IPS-18a (cell line): ENCODE measurements at regions not wholly inside any gene's neighbourhood (a gene's known extent, or its start where the extent isn't known, plus 50 kb on each side); places are given as distances from the start of the nearest gene placed in this dataset.

Experiments
- H3K27ac ChIP-seq: one replicate; pipeline ENCODE4 v1.5.1; 2013; ENCODE audit warnings: low read length
- H3K27me3 ChIP-seq: one replicate; pipeline ENCODE4 v1.6.1; 2013; ENCODE audit warnings: mild to moderate bottlenecking, low read length; ENCODE audit not compliant: control insufficient read depth, insufficient read depth
- H3K36me3 ChIP-seq: one replicate; pipeline ENCODE4 v1.6.1; 2013; ENCODE audit warnings: low read depth, low read length; ENCODE audit not compliant: control insufficient read depth
- H3K4me1 ChIP-seq: one replicate; pipeline ENCODE4 v1.6.1; 2013; ENCODE audit warnings: low read depth, low read length; ENCODE audit not compliant: control insufficient read depth
- H3K4me3 ChIP-seq: one replicate; pipeline ENCODE4 v1.5.1; 2013; ENCODE audit warnings: low read length
- H3K9ac ChIP-seq: one replicate; pipeline ENCODE4 v1.6.1; 2013; ENCODE audit warnings: mild to moderate bottlenecking, low read length, moderate library complexity
- H3K9me3 ChIP-seq: one replicate; pipeline ENCODE4 v1.6.1; 2013; ENCODE audit warnings: low read depth, low read length; ENCODE audit not compliant: control insufficient read depth

DNA sequence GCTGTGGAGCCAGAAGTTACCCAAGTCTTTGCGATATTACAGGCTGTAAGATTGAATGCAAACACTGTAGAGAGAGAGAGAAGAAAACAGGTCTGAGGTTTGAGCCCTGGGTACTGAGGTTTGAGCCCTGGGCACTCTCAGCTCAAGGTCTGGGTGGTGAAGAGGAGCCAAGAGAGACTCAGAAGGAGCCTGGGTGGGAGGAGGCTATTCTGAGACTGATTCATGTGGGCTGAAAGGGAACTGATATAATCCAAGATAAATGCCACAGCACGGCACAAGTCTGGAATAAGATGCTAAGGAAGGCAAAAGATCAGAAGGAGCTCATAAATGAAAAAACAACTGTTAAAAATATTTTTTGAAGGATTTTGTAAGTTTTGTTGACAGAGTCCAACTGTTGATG is 407.6 kb upstream of the HS6ST1 start:
- no peak overlapping the region for H3K9ac ChIP-seq
- no peaks in the 10 kb centered on the region for H3K9me3 ChIP-seq
- H3K27ac ChIP-seq = no peak overlapping the region
- H3K4me1 ChIP-seq = peaks cover 8% of the 10 kb centered on the region
- H3K27me3 ChIP-seq = no peaks in the 10 kb centered on the region
- H3K36me3 ChIP-seq = no peaks in the 10 kb centered on the region
- no peak overlapping the region for H3K4me3 ChIP-seq

DNA sequence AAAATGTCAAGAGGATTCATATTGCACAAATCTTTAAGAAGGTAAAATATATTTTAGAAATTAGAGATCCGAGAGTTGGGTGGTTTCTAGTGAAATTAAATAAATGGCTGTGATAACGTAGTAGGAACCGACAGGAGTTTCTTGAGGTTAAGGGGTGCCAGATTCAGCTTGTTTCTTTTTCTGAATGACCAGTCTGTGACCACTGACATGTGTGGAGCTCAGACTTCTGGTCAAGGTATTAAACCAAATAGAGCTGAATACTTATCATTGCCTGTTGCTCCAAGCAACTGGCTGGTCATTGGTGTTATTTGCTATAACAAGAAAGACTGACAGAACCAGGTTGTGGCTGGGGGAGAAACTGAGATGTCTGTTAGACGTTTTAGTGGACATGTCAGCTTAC is 408.2 kb upstream of the HS6ST1 start:
- Histone ChIP-seq H3K4me1 (peaks cover 8% of the 10 kb centered on the region), H3K36me3 (no peaks in the 10 kb centered on the region), H3K27me3 (no peaks in the 10 kb centered on the region), H3K9ac (no peak overlapping the region), H3K4me3 (no peak overlapping the region), H3K9me3 (no peaks in the 10 kb centered on the region), H3K27ac (no peak overlapping the region)

DNA sequence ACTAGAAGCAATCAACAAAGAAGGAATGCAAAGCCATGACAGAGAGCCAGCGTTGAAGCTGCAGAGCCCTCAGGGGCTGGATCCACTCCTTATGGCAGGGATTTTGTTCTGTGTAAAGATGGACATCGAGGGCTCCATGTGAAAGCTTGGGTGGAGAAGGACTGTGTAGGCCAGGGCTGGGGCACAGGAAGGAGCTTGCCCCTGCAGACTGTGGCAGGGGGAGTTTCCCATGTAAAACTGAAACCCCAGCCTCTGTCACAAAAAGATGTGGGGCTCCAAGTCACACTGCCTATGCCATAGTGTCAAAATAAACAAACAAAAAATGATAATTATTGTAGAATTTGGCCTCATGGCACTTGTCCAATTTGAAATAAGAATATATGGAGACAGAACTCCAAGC is 408.7 kb upstream of the HS6ST1 start:
- no peaks in the 10 kb centered on the region for H3K27me3 ChIP-seq
- H3K27ac ChIP-seq = no peak overlapping the region
- H3K36me3 ChIP-seq = no peaks in the 10 kb centered on the region
- H3K9me3 ChIP-seq = no peaks in the 10 kb centered on the region
- H3K9ac ChIP-seq = no peak overlapping the region
- H3K4me1 ChIP-seq = peaks cover 4% of the 10 kb centered on the region
- H3K4me3 ChIP-seq = no peak overlapping the region

DNA sequence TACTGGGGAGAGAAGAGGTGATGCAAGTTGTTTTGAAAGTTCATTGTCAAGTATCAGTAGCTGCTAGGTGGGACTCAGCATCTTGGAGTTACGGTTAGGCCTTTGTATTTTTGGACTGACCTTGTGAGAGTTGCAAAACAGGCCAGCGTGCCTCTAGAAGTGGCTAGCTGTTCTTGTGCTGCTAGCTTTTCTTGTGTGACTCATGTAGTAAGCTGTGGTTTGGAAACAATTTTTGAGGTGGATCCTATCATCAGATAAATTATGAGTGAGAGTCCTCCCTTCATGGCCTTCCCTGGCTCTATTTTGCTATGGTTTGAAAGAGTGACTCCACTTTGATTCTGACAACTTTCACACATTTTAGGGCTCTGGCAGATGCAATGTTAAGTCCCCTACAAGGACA is 409.2 kb upstream of the HS6ST1 start:
- Histone ChIP-seq H3K27ac (no peak overlapping the region), H3K36me3 (no peaks in the 10 kb centered on the region), H3K4me1 (no peaks in the 10 kb centered on the region)

DNA sequence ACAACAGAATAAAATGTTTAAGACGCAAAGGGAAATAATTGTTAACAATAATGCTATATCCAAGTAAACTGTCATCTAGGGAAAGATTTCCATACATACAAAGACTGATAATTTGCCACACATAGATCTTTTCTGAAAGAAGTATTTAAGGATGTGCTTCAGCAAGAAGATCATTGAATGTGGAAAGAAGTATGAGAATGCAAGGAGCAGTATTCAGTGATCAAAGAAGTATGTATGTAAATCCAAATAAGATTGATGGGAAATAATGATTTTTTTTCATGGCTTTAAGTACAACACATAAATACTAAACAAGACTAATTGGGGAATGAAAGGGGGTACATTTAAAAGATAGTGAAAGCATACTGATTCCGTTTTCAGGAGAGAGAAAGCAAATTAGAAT is 410.4 kb upstream of the HS6ST1 start:
- H3K36me3 ChIP-seq = no peaks in the 10 kb centered on the region
- no peak overlapping the region for H3K9ac ChIP-seq
- no peaks in the 10 kb centered on the region for H3K9me3 ChIP-seq
- H3K27ac ChIP-seq = no peak overlapping the region
- H3K27me3 ChIP-seq = no peaks in the 10 kb centered on the region
- no peaks in the 10 kb centered on the region for H3K4me1 ChIP-seq
- H3K4me3 ChIP-seq = no peak overlapping the region

More for the DNA sequence above, 409.2 kb upstream of the HS6ST1 start:
- no peak overlapping the region for H3K9ac ChIP-seq
- no peaks in the 10 kb centered on the region for H3K27me3 ChIP-seq
- H3K9me3 ChIP-seq = no peaks in the 10 kb centered on the region
- no peak overlapping the region for H3K4me3 ChIP-seq

DNA sequence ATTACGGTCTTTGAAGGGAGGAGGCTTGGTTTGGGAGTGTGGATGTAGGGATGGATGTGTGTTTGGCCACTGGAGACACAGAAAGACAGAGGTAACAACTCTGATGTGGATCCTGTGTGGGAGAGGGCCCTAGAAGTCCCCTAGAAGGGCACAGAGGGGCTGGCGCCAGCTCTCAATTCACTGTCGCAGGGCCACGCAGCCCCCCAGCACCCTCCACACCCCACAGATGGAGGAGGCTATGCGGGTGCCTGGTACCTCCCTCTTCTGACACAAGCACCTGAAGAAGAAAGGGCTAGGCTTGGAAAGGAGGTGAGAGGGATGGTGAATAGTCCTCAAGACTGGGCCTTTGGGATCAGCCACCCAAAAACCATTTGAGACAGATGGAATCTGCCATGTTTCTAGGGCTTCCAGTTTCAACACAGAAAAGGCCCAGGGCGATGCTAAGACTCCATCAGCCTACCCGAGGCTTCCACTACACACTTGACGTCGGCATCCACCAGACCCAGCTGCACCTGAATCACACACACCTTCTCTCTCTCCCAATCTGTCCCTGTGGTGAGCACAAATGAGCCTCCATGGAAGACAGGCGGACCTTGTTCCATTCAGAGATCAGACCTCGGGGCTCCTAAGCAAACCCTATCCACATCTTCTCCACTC is 413.5 kb upstream of the HS6ST1 start:
- no peaks in the 10 kb centered on the region for H3K27me3 ChIP-seq
- no peak overlapping the region for H3K4me3 ChIP-seq
- H3K9me3 ChIP-seq = no peaks in the 10 kb centered on the region
- H3K4me1 ChIP-seq = no peaks in the 10 kb centered on the region
- no peak overlapping the region for H3K27ac ChIP-seq
- no peak overlapping the region for H3K9ac ChIP-seq
- H3K36me3 ChIP-seq = no peaks in the 10 kb centered on the region

DNA sequence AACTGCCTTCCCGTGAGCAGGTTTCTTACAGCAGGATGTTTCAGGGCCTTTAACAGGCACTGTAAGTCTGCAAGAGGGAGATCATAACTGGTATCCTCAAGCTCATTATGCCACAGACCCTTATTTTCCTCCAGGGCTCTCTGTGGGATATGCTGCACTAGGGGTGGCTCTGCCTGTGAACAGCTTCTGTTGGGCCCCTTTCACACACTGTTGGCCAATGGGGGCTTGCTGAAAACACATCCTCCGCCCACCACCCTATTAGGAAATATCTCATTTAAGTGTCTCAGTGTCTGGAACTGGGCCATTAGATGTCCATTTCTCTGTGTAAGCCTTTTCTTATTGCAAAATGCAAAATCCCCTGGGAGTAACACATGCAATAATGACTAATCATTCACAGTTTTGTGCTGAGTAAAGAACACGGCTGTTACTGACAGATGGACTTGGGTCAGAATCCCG is 414.3 kb upstream of the HS6ST1 start:
- Histone ChIP-seq H3K36me3 (no peaks in the 10 kb centered on the region), H3K27me3 (no peaks in the 10 kb centered on the region), H3K9me3 (no peaks in the 10 kb centered on the region), H3K27ac (no peak overlapping the region), H3K4me3 (no peak overlapping the region), H3K9ac (no peak overlapping the region), H3K4me1 (no peaks in the 10 kb centered on the region)

DNA sequence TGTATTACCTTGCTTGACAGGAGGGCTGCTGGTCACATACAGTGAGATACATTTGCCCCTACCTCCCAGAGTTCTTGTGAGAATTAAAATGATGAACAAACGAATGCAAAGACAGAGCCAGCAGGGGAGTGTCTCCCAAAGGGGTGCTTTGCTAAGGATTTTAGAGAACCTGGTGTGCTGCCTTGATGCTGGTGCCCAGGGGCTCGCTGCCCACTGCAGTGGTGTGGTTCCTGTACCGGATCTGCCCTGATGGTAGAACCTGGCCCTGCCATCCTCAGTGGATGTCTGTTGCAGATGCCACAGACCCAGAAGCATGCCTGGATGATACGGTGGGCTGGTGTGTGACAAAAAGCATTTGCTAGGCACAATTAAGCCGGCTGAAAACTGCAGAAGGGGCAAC is 414.8 kb upstream of the HS6ST1 start:
- H3K27ac ChIP-seq = no peak overlapping the region
- H3K4me1 ChIP-seq = no peaks in the 10 kb centered on the region
- H3K9me3 ChIP-seq = no peaks in the 10 kb centered on the region
- no peaks in the 10 kb centered on the region for H3K36me3 ChIP-seq
- no peak overlapping the region for H3K9ac ChIP-seq
- H3K4me3 ChIP-seq = no peak overlapping the region
- H3K27me3 ChIP-seq = no peaks in the 10 kb centered on the region

DNA sequence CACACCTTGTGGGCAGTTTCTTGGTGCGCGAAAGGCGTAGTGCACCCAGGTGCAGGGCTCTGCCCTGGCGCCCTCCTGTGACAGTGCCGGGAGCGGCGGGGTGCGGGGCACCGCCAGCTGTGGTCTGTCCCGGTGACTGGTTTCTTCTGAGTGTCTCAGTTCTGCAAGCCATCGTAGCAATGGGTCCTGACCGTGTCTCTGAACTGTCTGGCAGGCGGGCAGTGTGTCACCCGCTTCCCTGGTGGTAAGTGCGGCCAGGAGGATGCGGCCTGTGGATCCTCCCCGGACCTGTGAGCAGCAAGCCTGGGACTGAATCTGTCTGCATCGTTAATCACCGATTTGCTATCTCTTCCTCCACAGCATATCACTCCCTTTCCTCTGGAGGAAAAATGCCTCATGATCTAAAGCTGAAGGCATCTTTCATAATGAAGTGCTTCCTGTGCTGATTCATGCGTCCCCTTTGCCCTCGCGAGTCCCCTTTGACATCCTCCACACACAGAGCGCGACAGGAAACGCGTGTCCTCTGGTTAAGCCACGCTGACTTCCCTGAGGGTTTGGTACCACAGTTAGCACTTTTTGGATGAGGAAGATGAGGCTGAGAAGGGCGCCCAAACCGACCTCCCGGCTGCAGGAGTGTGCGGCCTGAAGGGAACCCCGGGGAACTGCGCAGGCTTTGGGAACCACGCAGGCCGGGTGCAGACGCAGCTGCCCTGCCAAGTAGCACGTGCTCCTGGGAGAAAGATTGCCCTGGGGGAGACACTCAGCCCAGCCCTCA is 416.0 kb upstream of the HS6ST1 start:
- Histone ChIP-seq H3K27ac (no peak overlapping the region), H3K4me3 (no peak overlapping the region), H3K9ac (no peak overlapping the region), H3K4me1 (no peaks in the 10 kb centered on the region), H3K27me3 (no peaks in the 10 kb centered on the region), H3K36me3 (no peaks in the 10 kb centered on the region), H3K9me3 (no peaks in the 10 kb centered on the region)

DNA sequence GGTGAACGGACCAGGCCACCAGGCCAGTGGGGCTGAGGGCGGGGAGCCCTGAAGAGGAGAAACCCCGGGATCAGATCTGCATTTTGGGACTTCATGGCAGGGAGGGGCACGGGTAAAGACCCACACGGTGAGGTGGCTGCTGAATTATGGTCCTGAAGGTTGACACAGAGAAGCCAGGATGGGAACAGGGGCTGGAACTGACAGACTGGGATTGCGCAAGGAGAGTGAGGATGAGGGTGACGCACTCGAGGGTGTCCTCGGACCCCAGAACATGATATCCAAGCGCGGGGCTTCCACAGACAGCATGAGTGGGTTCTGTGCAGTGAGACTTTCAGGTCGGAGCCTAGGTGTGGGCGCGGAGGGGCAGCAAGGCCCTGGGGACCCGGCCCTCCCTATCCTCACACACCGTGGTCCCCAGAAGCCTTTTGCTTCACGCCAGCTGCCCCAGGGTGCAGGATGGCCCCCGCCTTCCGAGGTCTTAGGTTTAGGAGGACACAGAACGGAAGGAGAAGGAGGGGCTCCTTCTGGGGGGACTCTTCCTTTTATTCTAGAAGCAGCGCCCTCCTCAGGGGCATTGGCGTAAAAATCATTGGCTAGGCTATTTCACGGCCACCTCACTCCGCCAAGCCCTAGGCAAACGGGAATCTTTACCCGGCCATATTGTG is 416.8 kb upstream of the HS6ST1 start:
- Histone ChIP-seq H3K9me3 (no peaks in the 10 kb centered on the region), H3K27me3 (no peaks in the 10 kb centered on the region), H3K4me1 (no peaks in the 10 kb centered on the region), H3K36me3 (no peaks in the 10 kb centered on the region), H3K9ac (no peak overlapping the region), H3K4me3 (no peak overlapping the region), H3K27ac (no peak overlapping the region)

DNA sequence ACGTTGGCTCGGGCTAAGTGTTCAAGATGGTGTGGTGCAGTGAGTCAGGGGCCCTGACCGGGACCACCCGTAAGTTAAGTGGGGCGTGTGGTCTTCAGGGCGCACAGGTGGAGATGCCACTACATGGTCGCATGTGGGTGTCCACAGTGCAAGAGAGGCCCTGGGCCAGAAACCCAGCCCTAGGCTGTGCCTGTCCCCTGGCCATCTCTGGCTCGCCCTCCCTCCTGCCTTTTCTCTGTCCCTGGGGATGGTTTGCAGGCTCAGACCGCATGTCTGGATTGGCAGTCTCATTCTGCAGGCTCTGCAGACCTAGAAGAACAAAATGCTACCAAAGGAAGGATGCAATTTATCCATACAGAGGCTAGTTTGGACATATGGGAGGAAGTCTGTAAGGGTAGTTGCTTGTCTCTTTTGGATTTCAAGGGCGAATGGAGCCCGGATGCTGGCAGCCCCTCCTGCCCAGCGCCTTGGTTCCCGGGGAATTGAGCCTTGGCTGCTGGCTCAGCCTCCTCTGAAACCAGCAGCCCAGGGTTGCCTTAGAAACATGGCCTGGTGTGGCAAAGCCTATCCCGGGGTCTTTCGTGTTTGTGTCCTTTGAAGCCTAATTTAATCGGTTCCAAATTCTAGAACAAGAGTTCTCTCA is 417.5 kb upstream of the HS6ST1 start:
- H3K9me3 ChIP-seq = no peaks in the 10 kb centered on the region
- H3K27me3 ChIP-seq = no peaks in the 10 kb centered on the region
- H3K4me3 ChIP-seq = no peak overlapping the region
- H3K36me3 ChIP-seq = no peaks in the 10 kb centered on the region
- H3K27ac ChIP-seq = no peak overlapping the region
- no peaks in the 10 kb centered on the region for H3K4me1 ChIP-seq
- no peak overlapping the region for H3K9ac ChIP-seq
